HG02981 (cell line): ENCODE measurements at regions not wholly inside any gene's neighbourhood (a gene's known extent, or its start where the extent isn't known, plus 50 kb on each side); places are given as distances from the start of the nearest gene placed in this dataset.

Source experiments
- ATAC-seq: cut with Tn5 transposase; IDR thresholded peaks from one replicate; pipeline ENCODE4 v1.9.1; 2021; ENCODE audit warnings: mild to moderate bottlenecking, moderate library complexity; ENCODE audit not compliant: unreplicated experiment

DNA sequence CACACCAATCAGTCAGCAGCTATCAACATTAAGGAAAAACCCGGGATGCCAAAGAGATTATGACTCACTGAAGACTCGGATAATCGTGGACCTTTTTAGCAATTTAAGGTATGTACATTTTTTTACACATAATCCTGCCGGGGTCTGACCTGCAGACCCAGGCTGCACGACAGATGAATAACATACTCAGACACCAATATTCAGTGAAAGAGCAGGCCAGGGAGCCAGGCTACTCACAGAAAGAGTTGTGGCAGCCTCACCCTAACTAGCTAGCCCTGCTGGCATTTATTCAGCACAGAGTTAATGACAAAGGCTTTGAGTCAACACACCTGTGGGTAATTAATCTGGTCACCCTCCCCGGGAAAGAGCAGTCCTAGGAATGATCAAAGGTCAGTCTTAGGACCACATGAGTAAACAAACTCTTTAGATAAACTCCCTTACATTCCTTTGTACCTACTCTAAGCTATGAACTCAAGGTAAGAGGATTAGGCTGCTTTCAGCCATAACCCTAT, 727.5 kb downstream of the TBL1XR1 start:
- no peak for ATAC-seq

DNA sequence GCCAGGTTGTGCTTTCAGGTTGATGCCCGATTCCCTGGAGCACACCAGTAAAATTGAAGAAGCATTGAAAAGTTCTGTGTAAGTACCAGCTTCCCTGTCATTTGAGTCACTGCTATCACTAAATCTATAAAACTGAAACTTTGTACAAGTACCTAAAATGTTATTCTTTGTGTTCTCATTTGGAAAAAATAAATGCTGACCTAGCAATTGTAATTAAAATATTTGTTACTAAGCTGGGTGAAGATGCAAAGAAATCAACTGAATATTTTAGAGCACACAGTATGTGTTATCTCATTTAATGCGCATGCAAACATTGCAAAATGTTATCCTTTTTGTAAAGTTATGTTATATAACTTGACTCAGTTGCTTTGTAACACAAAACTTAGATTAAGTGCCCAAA, 733.7 kb downstream of the TBL1XR1 start:
- no peak for ATAC-seq

DNA sequence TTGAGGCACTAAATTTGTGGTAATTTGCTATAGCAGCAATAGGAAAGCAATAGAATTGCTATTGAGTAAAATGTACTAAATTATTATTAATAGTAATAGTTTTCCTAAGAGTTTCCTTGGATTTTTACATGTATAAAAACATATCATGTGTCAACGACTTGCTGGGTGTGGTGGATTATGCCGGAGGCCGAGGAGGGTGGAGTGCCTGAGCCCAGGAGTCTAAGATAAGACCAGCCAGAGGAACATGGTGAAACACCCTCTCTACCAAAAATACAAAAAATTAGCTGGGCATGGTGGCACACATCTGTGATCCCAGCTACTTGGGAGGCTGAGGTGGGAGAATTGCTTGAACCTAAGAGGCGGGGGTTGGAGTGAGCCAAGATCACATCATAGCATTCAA, 749.9 kb downstream of the TBL1XR1 start:
- no peak for ATAC-seq

DNA sequence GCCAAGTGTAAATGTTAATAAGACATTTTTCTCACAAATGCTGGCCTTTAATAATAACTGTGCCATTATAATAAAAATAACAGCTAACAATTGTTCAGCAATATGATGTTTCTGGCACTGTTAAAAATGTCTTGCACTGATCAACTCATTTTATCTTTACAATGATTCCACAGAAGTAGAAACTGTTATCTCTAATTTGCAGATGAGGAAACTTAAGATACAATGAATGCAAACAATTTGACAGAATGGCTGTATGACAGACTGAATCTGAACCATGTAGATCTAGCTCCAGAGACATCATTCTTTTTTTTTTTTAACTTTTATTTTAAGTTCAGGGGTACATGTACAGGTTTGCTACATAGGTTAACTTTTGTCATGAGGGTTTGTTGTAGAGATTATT, 755.0 kb downstream of the TBL1XR1 start:
- ATAC-seq = no peak

DNA sequence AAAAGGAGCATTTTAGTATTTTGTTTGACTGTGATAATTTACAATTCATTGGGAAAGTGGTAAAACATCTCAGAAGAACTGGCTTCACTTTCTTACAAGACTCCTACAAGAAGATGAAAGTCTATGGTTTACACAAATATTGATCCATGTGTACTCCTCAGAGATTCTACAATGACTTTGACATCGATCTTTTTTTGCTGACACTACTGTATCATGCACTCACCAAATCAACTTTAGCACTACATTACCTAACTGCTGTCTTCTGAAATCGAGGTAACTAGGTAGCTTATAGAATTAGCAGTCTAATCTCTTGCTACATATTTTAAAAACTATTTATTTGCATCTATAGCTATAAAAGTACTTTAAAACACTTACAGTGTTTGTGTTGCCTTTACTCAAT, 757.6 kb downstream of the TBL1XR1 start:
- ATAC-seq = no peak

DNA sequence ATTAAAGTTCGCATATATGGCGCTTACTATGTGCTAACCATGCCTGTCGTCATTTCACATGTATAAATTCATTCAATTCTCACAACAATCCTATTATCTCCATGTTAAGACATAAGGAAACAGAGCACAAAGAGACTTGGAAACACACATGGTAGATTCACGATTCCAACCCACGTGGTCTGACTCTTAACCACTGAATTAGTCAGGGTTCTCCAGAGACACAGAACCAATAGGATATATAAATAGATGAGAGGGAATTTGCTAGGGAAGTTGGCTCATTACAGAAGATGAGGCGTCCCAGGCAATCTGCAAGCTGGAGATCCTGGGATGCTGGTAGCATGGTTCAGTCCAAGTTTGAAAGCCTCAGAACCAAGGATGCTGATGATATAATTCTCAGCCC, 765.3 kb downstream of the TBL1XR1 start:
- ATAC-seq = no peak

DNA sequence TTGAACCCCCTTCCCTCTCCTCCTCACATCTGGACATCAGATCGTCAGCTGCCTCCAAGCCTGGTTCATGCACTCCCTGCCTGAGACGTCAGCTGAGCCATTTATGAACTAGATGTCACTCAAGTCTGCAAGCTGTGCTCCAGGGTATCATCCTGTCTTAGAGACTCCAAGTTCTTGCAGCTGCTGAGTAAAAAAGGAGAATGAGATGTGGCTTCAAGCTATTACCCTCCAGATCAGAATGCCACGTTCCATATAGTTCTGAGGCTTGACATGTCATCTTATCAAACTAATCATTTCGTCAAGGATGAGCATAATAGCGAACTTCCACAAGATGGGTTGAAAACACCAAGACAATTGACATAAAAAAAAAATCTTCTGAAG, 766.3 kb downstream of the TBL1XR1 start:
- no peak for ATAC-seq

DNA sequence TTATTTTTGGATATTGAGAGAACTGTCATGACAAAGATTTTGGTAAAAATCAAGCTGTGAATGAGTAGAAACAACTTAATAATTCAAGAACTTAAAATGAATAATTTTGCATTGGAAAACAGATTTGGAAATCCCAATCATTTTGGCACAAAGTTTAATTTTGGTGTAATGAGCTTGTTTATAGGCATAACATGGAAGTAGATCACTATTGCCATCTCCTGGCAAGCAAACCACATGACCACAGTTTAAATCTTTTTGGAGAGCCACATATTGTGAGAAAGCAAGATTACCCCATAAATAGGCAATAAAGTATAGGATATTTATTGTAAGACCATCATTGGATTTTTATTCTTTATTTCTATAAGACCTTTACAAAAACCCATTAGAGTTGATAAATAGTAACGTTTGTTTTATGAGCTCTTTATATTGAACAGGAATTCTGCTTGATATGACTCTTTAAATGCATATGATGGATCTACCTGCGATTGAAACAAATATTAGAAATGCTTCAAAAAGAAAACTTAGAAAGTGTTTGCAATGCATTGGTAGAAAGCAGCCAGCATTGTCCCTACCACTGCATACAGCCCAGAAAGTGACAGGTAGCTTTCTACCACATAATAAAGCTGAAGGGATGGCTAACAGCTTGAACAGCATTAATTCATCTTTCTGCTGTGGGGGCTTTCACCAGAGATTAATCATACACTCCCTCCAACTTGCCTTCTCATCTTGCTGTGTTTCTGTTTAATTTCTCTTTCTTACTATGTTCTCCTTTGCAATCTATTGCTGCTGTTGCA, 766.8 kb downstream of the TBL1XR1 start:
- no peak for ATAC-seq

DNA sequence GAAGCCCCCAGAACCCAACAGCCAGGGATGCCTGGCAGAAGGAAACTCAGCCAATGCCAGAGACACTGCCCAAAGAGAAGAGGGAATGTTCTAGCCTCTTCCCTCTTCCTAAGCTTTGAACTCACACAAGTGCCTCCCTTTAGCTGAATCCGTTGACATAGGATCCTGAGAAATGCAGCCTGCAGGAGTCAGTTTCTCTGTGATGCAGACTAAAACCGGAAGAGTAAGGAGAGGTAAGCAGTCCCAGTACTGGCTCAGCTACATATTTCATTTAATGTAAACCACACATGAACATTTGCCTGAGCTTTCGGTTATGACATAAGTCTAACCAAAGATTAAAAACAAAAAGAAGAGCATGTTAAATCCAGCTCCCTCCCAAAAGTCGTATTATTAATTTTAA, 768.7 kb downstream of the TBL1XR1 start:
- ATAC-seq = no peak

DNA sequence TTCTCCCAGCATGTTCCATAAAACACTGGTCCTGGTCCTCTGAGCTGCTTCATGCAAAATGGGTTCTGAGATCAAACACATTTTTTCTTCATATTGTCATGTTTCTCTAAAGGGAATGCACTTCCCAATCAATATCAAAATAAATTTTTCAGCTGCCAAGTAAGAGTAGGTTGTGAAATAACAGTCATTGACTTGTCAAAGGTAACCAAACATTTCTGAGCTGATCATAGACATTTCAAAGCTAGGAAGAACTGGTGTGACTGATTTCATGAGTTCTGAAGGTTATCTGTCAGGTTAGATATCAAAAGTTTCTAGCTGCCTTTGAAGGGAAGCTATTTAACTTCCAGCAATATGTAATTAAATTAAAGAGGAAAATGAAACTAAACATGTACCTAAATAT, 770.9 kb downstream of the TBL1XR1 start:
- ATAC-seq = no peak

DNA sequence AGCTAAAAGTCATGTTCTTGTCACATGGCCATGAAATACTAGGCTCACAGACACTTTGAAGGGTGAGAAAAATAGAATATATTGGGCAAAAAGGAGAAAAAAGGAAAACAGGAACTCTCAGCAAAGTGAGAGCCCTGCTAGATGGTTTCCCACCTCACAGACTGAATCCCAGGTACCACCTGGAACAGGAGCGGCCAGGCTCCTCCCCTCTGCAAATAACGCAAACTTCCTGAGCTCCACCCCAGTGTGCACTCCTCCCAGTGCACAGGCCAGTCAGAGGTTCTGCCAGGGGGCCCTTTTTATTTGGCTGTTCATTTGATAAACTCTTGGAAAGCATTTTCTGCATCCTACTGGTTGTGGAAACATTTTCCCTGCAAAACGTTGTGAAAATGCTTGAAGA, 780.4 kb downstream of the TBL1XR1 start:
- no peak for ATAC-seq

DNA sequence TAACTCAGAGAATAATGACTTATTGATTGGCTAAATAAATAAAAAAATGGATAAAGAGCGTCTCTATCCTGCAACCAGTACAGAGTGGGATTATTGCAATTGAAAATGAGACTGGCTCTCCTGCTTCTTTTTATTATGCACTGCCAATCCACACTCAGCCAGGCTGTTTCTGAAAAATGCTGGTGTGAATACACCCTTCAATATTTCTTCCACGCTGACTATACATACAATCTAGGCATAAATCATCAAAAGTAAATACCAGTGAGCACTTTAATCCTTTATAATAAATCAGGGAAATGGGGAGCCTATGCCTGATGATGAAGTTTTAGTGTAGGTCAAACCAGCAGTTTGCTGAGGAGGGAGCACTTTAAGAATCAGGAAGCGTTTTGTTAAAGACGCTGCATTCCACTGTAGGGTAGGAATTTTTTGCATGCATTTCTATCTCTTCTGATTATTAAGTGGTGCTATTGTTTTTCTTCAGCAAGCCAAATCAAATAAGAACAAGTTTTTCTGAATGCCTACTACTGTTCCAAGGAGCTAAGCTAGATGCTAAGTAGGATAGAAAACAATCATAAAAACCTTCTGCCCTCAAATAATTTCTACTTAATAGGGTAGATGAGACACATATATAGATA, 781.5 kb downstream of the TBL1XR1 start:
- ATAC-seq = no peak

DNA sequence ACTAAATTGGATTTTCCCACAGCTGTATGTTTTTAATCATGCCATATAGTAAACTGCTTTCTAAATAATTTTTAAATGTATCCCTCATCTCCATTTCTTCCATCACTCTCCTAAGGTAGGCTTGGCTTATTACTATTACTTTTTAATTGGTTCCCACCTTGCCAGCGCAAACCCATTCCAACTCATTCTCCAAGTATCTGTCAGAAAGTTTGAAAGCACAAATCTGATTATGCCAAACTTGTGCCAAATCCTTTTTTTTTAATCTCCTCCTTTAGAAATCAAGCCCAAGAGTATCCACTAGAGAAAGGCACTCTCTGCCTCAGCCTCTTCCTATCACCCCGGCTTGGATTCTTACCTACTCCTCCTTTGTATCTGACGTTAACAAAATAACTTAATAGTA, 784.5 kb downstream of the TBL1XR1 start:
- no peak for ATAC-seq

DNA sequence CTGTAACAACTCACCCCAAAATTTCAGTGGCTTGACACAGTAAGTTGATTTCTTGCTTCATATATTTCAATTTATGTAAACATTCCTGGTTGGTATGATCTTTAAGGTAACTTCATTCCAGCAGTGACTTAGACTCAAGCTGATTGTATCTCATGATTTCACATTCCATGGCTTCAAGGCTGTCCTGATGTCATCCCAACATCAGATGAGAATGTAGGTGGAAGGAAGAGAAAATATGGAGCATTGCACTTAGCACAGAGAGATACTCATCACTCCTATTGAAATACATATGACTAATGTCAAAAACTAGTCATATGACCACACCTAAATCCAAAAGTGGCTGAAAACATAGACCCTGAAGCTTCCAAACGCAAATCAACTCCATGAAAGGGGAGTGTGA, 793.8 kb downstream of the TBL1XR1 start:
- ATAC-seq = no peak

DNA sequence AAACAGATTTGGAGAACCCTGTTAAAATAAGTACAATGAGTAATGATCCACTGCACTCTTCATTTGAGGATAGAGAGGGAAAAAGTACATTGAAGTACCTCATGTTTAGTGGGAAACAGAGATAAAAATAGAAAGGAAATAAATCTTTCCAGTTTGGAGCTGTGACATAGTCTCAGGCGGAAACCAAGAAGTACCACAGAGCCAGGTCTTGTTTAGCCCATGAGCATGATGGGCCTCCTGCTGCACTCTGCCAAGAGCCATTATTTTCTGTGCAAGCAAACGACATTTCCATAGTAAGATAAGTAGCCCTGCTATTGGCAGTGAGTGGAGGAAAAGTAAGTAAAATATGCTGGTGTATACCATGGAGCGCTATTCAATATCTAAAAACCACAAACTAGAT, 796.1 kb downstream of the TBL1XR1 start:
- ATAC-seq = no peak

DNA sequence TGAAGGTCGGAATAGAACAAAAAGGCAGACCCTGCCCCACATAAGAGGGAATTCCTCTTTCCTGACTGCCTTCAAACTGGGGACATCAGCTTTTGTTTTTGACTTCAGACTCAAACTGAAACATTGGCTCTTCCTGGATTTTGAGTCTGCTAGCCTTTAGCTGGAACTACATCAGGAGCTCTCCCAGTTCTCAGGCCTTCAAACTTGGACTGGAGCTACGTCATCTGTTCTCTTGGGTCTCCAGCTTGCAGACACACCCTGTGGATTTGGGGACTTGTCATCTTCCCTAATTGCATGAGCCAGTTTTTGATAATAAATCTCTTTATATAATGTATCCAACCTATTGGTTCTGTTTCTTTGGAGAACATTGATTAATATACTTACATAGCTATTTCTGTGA, 798.1 kb downstream of the TBL1XR1 start:
- no peak for ATAC-seq

DNA sequence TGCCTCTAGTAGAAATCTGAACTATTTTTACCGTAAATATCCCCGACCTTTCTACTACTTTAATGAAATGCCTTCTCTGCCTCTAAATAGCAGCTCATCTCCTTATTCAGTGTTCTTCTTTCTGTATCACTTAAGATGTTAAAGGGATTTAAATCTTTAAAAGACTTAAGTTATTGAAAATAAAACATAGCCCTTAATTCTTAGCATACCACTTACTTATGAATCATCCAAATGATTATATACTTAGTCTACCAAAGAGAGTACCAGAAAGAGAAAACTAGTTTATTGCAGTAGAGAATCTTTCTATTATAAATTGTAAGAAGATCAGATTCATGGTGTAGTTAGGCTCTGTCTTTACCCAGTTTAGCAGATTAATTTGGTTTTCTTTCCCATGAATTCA, 802.0 kb downstream of the TBL1XR1 start:
- ATAC-seq = no peak

DNA sequence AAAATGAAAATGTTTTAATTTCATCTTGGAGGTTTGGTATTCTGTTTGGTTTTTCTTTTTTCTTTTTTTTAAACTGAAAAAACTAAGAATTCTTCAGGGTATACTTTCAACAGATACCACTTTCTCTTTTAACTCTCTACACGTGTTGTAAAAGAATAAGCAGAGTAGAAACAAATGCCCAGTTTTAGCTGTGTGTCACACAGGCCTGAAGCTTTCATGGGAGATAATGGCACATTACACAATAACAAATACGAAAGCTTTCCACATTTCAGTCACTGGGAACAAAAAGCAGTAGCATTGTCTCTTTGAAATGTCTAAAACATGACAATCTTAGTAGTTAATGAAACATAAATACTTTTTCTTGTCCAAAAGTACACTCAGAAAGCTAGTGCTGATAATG, 818.5 kb downstream of the TBL1XR1 start:
- ATAC-seq = no peak

DNA sequence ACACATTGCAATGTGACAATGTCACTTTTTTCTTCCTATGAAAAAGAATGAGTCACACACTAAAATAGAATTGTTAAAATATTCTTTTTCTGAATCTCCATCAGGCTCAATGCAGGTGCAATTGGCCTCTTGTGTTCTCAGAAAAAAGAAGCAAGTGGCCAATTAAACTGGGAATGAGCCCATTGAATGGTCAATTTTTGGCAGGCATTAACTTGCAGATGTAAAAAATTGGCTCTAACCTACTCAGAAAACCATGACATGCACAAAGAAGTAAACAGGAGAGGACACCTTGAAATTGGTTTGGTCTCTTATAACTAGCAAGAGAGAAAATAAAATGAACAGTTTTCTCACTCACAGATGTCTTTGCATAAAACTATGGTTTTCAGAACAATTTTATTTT, 820.8 kb downstream of the TBL1XR1 start:
- ATAC-seq = no peak

DNA sequence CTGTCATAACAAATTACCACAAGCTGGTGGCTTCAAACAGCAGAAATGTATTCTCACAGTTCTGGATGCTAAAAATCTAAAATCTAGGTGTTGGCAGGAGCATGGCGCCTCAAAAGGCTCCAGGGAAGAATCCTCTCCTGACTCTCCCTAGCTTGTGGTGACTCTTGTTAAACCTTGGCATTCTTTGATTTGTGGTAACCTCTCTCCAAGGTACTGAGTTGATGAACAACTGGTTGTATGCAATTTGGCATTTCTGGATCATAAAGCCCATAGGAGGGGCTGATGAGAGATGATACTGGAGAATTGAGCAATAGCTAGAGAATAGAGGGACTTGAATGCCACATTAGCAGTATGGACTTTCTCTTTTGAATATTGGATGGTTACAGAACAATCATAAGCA, 821.8 kb downstream of the TBL1XR1 start:
- ATAC-seq = no peak

DNA sequence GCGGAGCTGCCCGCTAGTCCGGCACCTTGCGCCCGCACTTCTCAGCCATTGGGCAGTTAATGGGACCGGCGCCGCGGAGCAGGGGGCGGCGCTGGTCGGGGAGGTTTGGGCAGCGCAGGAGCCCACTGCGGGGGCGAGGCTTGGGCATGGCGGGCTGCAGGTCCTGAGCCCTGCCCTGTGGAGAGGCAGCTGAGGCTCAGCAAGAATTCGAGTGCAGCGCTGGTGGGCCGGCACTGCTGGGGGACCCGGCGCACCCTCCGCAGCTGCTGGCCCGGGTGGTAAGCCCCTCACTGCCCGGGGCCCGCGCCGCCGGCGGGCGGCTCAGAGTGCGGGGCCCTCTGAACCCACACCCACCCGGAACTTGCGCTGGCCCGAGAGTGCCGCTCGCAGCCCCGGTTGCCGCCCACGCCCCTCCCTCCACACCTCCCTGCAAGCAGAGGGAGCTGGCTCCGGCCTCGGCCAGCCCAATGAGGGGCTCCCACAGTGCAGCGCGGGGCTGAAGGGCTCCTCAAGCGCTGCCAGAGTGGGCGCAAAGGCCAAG, 835.0 kb downstream of the TBL1XR1 start:
- ATAC-seq = no peak

DNA sequence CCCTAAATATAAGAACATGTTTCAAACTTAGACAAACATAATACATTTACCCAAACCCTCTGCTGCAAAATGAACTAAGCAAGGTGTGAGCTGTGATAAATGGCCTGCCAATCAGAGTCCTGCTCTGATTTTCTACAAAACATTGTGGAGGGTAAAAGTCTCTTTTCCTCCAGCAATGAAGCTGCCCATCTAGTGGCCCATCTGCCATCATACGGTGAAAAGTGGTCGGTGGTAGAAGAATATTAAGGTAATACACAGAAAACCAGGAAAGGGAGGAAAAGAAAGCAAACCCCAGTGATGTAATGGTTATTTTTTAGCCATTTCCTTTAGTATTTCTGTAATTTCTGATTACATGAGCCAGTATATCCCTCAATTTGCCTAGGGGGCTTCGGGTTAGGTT, 838.1 kb downstream of the TBL1XR1 start:
- no peak for ATAC-seq
